LNCaP clone FGC (cell line): ENCODE measurements at regions not wholly inside any gene's neighbourhood (a gene's known extent, or its start where the extent isn't known, plus 50 kb on each side); places are given as distances from the start of the nearest gene placed in this dataset.

Source experiments
- DNase-seq: peaks from one replicate; pipeline ENCODE4 v3.0.0-alpha.2; 2011; ENCODE audit warnings: low read depth
- H3K4me3 ChIP-seq: 2 replicates; pipeline ENCODE4 v1.5.1; 2011; ENCODE audit warnings: mild to moderate bottlenecking, low read depth, low read length, control low read depth
- TF ChIP-seq, protein P1 (sequence below): IDR thresholded peaks from 2 replicates; pipeline ENCODE4 v1.5.1; 2012; ENCODE audit warnings: mild to moderate bottlenecking; ENCODE audit not compliant: control insufficient read depth, insufficient read depth; ENCODE audit errors: extremely low read depth

DNA sequence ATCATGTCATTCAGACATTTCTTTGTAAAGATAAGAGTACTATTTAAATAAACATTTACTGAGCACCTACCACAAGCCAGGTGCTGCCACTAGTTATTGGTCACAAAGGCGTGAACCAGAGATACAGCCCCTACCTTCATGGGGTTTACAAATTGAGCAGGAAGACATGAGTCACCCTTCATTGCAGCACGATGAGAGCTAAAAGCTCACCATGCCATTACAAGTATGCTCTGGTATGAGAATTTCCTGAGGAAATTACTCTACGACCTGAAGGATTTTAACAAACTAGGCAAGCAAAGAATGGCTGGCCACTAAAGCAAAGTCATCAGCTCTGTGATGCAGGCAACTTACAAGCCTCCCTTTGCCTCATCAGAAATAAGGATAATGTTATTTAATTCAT, 346.8 kb downstream of the BRINP2 start:
- no peak overlapping the region for H3K4me3 ChIP-seq
- DNase-seq: no peak
- TF ChIP-seq, protein P1, sequence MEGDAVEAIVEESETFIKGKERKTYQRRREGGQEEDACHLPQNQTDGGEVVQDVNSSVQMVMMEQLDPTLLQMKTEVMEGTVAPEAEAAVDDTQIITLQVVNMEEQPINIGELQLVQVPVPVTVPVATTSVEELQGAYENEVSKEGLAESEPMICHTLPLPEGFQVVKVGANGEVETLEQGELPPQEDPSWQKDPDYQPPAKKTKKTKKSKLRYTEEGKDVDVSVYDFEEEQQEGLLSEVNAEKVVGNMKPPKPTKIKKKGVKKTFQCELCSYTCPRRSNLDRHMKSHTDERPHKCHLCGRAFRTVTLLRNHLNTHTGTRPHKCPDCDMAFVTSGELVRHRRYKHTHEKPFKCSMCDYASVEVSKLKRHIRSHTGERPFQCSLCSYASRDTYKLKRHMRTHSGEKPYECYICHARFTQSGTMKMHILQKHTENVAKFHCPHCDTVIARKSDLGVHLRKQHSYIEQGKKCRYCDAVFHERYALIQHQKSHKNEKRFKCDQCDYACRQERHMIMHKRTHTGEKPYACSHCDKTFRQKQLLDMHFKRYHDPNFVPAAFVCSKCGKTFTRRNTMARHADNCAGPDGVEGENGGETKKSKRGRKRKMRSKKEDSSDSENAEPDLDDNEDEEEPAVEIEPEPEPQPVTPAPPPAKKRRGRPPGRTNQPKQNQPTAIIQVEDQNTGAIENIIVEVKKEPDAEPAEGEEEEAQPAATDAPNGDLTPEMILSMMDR: no peak

DNA sequence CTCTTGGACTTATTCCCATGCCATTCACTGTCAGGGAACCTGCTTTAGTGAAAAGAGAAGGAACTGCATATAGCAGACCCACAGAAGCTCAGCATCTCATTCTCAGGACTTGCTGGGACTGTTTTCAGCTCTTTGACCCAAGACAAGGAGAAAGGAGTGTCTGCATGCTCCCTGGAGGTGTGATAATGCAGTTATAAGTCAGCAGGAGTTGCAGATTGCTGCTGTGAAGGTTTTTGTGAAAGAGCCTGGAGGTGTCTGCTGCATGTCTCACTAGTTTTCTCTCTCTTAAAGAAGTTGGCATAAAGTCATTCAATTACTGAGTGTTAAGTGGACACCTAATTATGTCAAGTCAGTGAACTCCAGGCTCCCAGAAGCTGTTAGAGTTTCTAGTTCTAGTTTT, 343.4 kb downstream of the BRINP2 start:
- DNase-seq: no peak
- TF ChIP-seq, protein P1: no peak
- H3K4me3 ChIP-seq: no peak overlapping the region

DNA sequence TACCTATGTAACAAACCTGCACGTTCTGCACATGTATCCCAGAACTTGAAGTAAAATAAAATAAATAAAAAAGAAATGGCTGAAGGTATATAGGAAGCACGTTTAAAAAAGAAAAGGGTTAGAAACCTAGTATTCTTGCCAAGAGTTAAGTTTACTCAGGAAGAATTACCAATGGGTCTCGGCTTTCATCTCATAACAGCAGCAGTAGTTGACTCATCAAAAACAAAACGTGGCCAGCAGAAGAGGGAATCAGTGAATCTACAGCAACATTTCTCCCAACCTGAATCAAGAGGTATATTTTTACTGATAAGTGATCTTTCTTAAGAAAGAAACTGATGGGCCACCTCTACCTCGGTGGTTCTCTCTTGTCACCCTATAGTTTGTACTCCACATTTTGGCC, 340.3 kb downstream of the BRINP2 start:
- TF ChIP-seq, protein P1: no peak
- H3K4me3 ChIP-seq: no peak overlapping the region
- no peak for DNase-seq

DNA sequence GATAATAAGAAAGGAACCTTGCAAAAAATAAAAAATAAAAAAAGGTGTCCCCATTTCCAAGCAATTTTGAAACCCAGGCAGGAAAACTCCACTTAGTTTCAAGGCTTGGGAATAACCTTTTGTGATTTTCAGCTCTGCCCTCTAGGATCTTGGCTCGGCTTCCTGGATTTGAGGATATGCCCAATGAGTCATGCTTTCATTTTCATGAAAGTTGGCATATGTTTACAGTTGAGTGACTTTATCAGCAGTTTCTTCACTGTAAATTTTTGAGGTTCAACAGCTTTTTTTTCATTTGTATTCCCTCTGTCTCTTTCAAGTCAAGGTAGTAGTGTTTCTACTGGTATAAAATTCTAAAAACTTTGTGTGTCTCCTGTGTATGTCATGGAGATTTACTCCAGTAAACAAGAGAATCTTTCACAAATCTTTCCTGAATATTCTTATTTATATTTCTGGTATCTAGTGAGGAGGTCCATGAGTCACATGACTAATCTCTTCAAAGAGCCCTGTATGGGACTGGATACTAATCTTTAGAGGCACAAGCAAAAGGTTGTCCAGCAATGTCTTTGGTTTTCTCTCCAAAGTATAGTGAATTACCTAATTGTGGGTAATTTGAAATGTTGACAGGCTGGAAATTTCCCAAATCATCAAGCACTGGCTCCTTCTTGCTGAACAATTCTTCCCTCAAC, 335.3 kb downstream of the BRINP2 start:
- DNase-seq: no peak
- TF ChIP-seq, protein P1: no peak
- no peak overlapping the region for H3K4me3 ChIP-seq

DNA sequence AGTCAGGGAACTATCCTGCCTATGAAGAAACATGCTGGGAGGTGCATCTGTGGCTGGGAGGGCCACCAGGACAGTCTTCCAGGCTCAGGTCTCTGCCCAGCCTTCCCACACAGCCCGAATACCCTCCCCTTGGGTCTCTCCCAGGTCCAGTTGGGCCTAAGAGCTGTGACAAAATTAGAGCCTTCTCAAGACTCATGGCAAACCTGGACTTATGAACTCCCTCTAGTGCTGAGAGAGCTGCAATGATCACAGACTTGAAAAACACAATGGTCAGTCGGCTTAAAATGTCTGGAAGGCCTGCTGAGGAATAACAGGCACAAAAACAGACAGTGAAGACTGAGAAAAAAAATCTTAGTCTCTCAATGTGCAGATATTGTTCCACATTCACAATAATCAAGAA, 325.1 kb downstream of the BRINP2 start:
- no peak overlapping the region for H3K4me3 ChIP-seq
- no peak for DNase-seq
- TF ChIP-seq, protein P1: peak; percentile 25; the same call in 1 of the 2 replicates

DNA sequence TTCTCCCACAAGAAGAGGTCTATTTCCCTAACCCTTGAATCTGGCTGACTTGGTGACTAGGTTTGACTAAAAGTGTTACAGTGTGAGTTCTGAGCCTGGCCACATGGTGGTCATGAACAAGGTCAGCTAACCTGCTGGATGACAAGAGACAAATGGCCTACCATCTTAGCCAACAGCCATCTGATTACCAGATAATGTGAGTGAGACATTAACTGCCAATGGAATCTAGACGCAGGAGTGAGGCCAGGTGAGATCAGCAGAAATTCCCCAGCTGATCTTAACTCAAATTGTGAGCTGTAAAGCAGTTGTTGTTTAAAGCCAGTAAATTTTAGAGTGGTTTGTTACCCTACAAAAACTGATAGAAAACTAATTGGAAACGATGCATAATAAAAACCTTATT, 320.0 kb downstream of the BRINP2 start:
- no peak overlapping the region for H3K4me3 ChIP-seq

More for the DNA sequence above, 320.0 kb downstream of the BRINP2 start:
- TF ChIP-seq, protein P1: no peak
- DNase-seq: no peak
